Suprapubic skin (tissue), 4 donors: ENCODE measurements at regions not wholly inside any gene's neighbourhood (a gene's known extent, or its start where the extent isn't known, plus 50 kb on each side); places are given as distances from the start of the nearest gene placed in this dataset.

Experiments used
- DNase-seq, 2 donors: peaks; one replicate each; pipeline ENCODE4 v3.0.0-alpha.2; 2019; ENCODE audit warnings: low spot score in 2 of 2
- H3K27ac ChIP-seq: fragments of 200-600 bp; sonication (generic); one replicate; pipeline ENCODE4 v1.5.1; 2019
- H3K27me3 ChIP-seq: fragments of 200-600 bp; sonication (generic); one replicate; pipeline ENCODE4 v1.5.1; 2019
- H3K36me3 ChIP-seq: fragments of 200-600 bp; sonication (generic); one replicate; pipeline ENCODE4 v1.5.1; 2019
- H3K4me1 ChIP-seq: fragments of 200-600 bp; sonication (generic); one replicate; pipeline ENCODE4 v1.5.1; 2019
- H3K4me3 ChIP-seq: fragments of 200-600 bp; sonication (generic); one replicate; pipeline ENCODE4 v1.5.1; 2019; ENCODE audit warnings: mild to moderate bottlenecking
- H3K9me3 ChIP-seq: fragments of 200-600 bp; sonication (generic); one replicate; pipeline ENCODE4 v1.5.1; 2019
- CTCF ChIP-seq, 2 donors: fragments of 200-600 bp in 1 of 2; fragments of 450-650 bp in 1 of 2; sonication (generic) in 1 of 2; IDR thresholded peaks; one replicate each; pipeline ENCODE4 v1.5.1; 2016 to 2019; ENCODE audit warnings: antibody characterized with exemption in 2 of 2, mild to moderate bottlenecking in 1 of 2, moderate library complexity in 1 of 2
- EP300 ChIP-seq: sonication (generic); formaldehyde crosslinking; IDR thresholded peaks from one replicate; pipeline ENCODE4 v1.6.1; 2017; ENCODE audit warnings: antibody characterized with exemption
- POLR2A ChIP-seq, 2 donors: fragments of 450-650 bp; IDR thresholded peaks; one replicate each; pipeline ENCODE4 v1.6.1; 2017; ENCODE audit warnings: antibody characterized with exemption in 2 of 2, mild to moderate bottlenecking in 2 of 2, moderate library complexity in 2 of 2
- POLR2AphosphoS5 ChIP-seq, 3 donors: sonication (generic); formaldehyde crosslinking; IDR thresholded peaks; one replicate each; pipeline ENCODE4 v1.6.1; 2017; ENCODE audit warnings: antibody characterized with exemption in 3 of 3
- WGBS: methylation state at CpG from one replicate; pipeline ENCODE4 v1.1.5; 2018; 5-methylcytosine and 5-hydroxymethylcytosine counted together

GRCh38 chr7:46558482-46559193 lies 637.6 kb upstream of the IGFBP3 start:
- H3K4me3 ChIP-seq: no peak overlapping the region
- no peaks in the 10 kb centered on the region for H3K27me3 ChIP-seq
- TF ChIP-seq CTCF (IDR thresholded peaks at IDR 0.05): no peak
- TF ChIP-seq EP300: no peak
- TF ChIP-seq POLR2AphosphoS5 (IDR thresholded peaks at IDR 0.05): no peak
- TF ChIP-seq POLR2A (IDR thresholded peaks at IDR 0.05): no peak
- no peaks in the 10 kb centered on the region for H3K36me3 ChIP-seq
- WGBS: 37% methylated on average over 3 of the region's 3 CpGs
- H3K27ac ChIP-seq: peak overlapping the region; percentile 18
- no peaks in the 10 kb centered on the region for H3K9me3 ChIP-seq
- peak in 1 of 2 donors; percentile 78 for DNase-seq
- peaks cover 2% of the 10 kb centered on the region for H3K4me1 ChIP-seq

GRCh38 chr7:46557781-46558180 lies 636.7 kb upstream of the IGFBP3 start:
- Histone ChIP-seq H3K9me3 (no peaks in the 10 kb centered on the region), H3K27me3 (no peaks in the 10 kb centered on the region), H3K27ac (no peak overlapping the region), H3K4me1 (peaks cover 2% of the 10 kb centered on the region), H3K36me3 (no peaks in the 10 kb centered on the region), H3K4me3 (no peak overlapping the region)
- no peak for TF ChIP-seq CTCF (IDR thresholded peaks at IDR 0.05)
- 65% methylated on average over 3 of the region's 3 CpGs for WGBS
- DNase-seq: no peak

DNA sequence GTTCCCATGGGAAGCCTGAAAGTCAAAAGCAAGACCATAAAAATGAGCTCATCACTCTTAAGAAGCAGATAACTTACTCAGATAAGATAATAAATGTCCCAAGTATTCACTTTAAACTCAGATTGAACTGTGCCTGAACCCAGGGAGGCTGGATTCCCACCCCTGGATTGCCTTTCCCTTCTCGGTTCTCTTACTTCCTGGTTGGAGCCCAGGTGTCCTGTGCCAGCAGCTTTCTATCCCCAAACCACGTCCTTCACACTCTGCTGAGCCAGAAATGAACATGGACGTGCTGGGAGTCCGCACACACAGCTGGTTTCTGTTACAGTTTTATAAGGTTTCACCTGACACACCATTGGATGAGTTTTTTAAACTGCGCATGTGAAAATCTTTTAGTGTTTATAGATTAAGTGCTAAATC lies 636.2 kb upstream of the IGFBP3 start:
- no peak overlapping the region for H3K27ac ChIP-seq
- no peak for DNase-seq
- H3K9me3 ChIP-seq: no peaks in the 10 kb centered on the region
- WGBS: 52% methylated on average over 5 of the region's 5 CpGs
- H3K4me1 ChIP-seq: peaks cover 2% of the 10 kb centered on the region
- no peaks in the 10 kb centered on the region for H3K36me3 ChIP-seq
- H3K27me3 ChIP-seq: no peaks in the 10 kb centered on the region
- TF ChIP-seq EP300 (no peak), POLR2A (IDR thresholded peaks at IDR 0.05) (no peak), CTCF (IDR thresholded peaks at IDR 0.05) (no peak), POLR2AphosphoS5 (IDR thresholded peaks at IDR 0.05) (no peak)
- H3K4me3 ChIP-seq: no peak overlapping the region

GRCh38 chr7:46554688-46555422 lies 633.8 kb upstream of the IGFBP3 start:
- Histone ChIP-seq H3K36me3 (no peaks in the 10 kb centered on the region), H3K4me3 (no peak overlapping the region), H3K27me3 (no peaks in the 10 kb centered on the region), H3K4me1 (peaks cover 5% of the 10 kb centered on the region), H3K9me3 (no peaks in the 10 kb centered on the region), H3K27ac (no peak overlapping the region)
- TF ChIP-seq CTCF (IDR thresholded peaks at IDR 0.05): no peak
- no peak for TF ChIP-seq POLR2A (IDR thresholded peaks at IDR 0.05)
- TF ChIP-seq EP300: no peak
- TF ChIP-seq POLR2AphosphoS5 (IDR thresholded peaks at IDR 0.05): no peak
- 93% methylated on average over 3 of the region's 3 CpGs for WGBS
- DNase-seq: no peak

DNA sequence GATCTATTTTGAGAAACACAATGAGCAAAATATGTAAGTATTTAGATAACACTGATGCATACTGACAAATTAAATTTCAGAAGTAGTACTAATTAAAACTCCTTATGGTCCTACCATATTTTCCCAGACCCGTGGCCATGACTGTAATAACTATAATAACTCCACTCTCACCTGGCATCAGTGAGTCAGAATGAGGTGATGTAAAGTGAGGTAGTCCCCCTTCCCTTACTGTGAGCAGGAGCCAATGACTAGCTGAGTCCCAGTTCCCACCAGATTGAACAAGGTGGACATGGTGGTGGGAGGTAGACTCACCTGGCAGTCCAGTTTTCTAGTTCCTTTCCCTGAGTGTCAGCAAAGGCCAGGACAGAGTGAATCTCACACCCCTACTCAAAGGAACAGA lies 630.5 kb upstream of the IGFBP3 start:
- Histone ChIP-seq H3K4me3 (no peak overlapping the region), H3K27ac (no peak overlapping the region), H3K4me1 (peaks cover 5% of the 10 kb centered on the region), H3K27me3 (no peaks in the 10 kb centered on the region), H3K9me3 (no peaks in the 10 kb centered on the region), H3K36me3 (no peaks in the 10 kb centered on the region)
- no peak for TF ChIP-seq POLR2AphosphoS5 (IDR thresholded peaks at IDR 0.05)
- TF ChIP-seq POLR2A (IDR thresholded peaks at IDR 0.05): no peak
- no peak for TF ChIP-seq EP300
- TF ChIP-seq CTCF (IDR thresholded peaks at IDR 0.05): no peak
- DNase-seq: no peak
- 75% methylated on average over 1 of the region's 1 CpG for WGBS
